HG03025 (cell line): ENCODE measurements at regions not wholly inside any gene's neighbourhood (a gene's known extent, or its start where the extent isn't known, plus 50 kb on each side); places are given as distances from the start of the nearest gene placed in this dataset.

Experiments used
- ATAC-seq: cut with Tn5 transposase; IDR thresholded peaks from one replicate; pipeline ENCODE4 v1.9.1; 2021; ENCODE audit warnings: mild to moderate bottlenecking, moderate library complexity; ENCODE audit not compliant: unreplicated experiment, low FRiP score

DNA sequence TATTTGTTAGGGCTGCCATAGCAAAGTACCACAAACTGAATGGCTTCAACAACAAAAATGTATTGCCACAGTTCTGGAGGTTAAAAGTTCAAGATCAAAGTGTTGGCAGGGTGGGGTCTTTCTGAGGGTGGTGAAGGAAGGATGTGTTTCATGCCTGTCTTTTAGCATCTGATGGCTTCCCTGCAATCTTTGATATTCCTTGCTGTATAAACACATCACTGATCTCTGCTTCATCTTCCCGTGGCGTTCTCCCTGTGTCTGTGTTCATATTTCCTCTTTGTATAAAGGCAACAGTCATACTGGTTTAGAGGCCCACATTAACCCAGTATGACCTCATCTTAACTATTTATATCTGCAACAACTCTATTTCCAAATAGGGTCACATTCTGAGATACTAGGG is 167.5 kb downstream of the BTG1 start:
- no peak for ATAC-seq

DNA sequence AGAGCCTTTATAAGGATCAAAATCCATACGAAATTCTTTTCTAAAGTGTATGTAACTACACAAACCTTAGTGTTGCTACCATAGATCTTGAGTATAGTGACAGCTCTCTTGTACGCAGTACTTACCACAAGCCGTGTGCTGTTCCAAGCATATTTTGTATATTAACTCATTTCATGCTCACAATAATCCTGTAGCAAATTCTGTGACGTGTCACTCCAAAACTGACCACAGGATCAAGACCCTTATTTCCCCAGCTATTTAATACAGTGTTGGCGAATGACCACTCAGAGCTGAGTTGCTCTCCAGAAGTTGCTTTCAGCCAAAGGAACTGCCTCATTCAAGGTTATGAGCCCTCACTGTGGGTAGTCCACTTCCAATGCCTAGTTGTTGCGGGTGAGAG is 169.8 kb downstream of the BTG1 start:
- no peak for ATAC-seq

- no peak for ATAC-seq
These were observed 171.0 kb downstream of the BTG1 start for GRCh38 chr12:91974541-91975085.

DNA sequence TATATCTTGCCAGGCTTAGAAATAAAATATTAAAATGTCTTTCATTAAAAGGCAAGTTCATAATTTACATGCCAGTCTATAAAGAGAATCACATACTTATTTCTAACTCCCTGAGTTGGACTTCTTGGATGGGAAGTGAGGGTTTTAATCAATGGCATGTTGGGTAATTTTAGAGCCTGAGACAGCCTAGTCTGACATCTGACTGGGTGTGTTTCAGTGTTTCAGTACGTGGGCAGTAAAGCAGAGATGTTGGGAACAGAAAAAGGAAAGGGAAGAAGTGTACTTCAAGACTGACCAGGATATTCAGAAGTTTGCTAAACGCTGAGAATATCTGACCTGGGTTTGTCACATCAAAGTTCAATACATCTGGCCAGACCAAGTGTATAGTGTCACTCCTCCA is 171.8 kb downstream of the BTG1 start:
- no peak for ATAC-seq

DNA sequence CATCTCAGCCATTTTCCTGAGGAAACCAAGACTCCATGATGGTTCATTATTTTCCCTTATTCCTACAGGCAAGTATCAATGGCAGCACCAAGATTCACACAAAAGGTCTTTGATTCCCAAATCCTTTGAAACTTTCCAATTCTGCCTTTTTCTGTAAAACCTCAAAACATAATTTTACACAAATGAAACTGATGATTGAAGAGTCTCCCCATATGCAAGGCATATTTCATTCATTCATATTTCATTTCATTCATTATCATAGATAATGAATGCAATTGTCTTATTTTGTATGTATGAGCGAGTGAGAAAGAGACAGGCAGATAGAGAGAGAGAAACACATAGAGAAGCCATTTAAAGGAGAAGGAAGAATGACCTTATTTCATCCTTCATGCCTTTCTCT is 172.8 kb downstream of the BTG1 start:
- no peak for ATAC-seq

- no peak for ATAC-seq
These were observed 176.9 kb downstream of the BTG1 start for GRCh38 chr12:91968777-91969171.

GRCh38 chr12:91968076-91968776 is 177.4 kb downstream of the BTG1 start:
- ATAC-seq: no peak

GRCh38 chr12:91967590-91967989 is 178.1 kb downstream of the BTG1 start:
- ATAC-seq: no peak

- ATAC-seq: no peak
These were observed 179.9 kb downstream of the BTG1 start for GRCh38 chr12:91965781-91966180.

DNA sequence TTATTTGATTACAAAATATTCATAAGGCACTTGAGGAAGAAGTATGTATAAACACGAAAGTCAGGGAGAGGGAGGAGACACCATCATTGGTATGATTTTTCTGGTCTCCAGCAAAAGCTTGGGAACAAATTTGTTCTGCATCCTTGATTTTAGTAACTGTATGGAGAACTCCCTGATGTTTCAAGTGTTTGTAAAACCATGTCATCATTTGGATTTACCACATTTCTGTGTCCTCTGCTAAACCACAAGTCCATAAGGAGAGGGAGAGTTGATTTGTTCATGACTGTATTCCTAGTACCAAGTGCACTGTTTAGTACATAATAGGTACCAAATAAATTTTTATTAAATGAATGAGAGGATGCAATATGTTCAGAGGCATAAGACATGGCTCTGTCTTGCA is 181.1 kb downstream of the BTG1 start:
- ATAC-seq: no peak

- ATAC-seq: no peak
These were observed 186.4 kb downstream of the BTG1 start for GRCh38 chr12:91959220-91959619.

GRCh38 chr12:91958816-91959215 is 186.8 kb downstream of the BTG1 start:
- no peak for ATAC-seq

- no peak for ATAC-seq
These were observed 190.9 kb downstream of the BTG1 start for GRCh38 chr12:91954747-91955146.

GRCh38 chr12:91954326-91954725 is 191.3 kb downstream of the BTG1 start:
- no peak for ATAC-seq

DNA sequence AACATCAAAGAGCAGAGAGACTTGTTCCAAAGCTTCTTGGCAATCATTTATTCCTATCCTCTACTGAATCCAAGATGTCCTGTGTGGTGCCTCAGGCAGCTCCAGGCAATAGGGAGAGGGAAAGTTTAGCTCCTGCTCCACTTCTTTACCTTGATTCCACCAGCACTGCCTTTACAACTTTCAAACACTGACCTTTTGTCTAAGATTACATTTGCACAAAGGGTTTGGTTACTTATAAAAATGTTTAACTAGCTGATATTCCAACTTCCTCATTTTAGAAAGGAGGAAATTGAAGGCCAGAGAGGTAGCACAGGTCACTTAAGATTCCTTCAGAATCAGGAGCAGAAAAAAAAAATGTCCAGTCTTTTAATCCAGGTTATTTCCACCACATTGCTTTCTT is 192.7 kb downstream of the BTG1 start:
- ATAC-seq: no peak

DNA sequence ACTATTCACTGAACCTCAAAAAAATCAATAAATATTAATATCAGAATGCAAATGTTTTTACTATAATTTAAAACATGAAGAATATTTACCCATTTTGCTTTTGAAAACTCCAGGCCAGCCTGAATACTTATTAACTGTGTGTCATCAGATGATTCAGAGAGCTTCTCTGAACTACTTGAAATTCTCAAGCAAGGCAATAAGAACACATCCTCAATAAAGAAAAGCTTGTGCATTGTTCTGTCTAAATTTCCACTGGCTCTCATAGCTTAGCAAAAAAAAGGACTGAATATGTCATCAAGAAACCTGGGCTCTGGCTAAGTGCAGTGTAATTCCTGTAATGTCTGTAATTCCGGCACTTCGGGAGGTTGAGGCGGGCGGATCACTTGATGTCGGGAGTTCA is 194.1 kb downstream of the BTG1 start:
- ATAC-seq: no peak

GRCh38 chr12:91948504-91948903 is 197.1 kb downstream of the BTG1 start:
- no peak for ATAC-seq

DNA sequence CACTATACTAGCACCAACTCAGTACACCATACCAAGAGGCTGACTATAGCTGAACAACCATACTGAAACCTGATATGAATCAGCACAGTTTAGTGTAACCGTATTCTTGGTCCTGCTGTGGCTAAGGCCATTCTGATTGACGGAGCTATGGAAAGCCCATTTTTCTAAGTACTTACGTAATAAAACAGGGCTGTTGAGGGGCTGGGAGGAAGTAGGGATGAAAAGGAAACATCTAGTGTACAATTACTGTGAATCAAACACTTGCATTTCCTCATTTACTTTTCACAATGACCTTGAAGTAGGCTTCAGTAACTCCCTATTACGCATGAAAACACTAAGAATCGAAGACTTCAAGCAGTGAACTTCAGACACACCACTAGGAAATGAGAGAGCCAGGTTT is 198.2 kb downstream of the BTG1 start:
- no peak for ATAC-seq

GRCh38 chr12:91944637-91945036 is 201.0 kb downstream of the BTG1 start:
- no peak for ATAC-seq

- no peak for ATAC-seq
These were observed 204.6 kb downstream of the BTG1 start for GRCh38 chr12:91940826-91941570.

DNA sequence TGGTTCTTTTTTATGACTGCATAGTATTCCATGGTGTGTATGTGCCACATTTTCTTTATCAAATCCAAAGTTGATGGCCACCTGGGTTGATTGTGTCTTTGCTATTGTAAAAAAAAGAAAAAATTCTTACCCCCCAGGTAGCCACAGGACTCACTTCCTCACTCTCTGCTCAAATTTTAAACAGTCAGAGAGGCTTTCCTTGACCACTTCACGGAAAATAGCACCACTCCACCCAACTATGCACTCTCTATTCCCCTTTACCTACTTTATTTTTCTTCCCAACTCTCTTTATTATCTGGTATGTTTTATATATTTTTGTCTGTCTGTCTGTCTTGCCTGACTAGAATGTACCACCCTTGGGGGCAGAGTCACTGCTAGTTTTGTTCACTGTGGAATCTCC is 205.3 kb downstream of the BTG1 start:
- no peak for ATAC-seq

- ATAC-seq: no peak
These were observed 207.9 kb downstream of the BTG1 start for GRCh38 chr12:91937706-91938105.
